Left lung (tissue), 4 donors: ENCODE measurements at regions not wholly inside any gene's neighbourhood (a gene's known extent, or its start where the extent isn't known, plus 50 kb on each side); places are given as distances from the start of the nearest gene placed in this dataset.

Source experiments
- ATAC-seq: fragments of 200-7000 bp; cut with Tn5 transposase; one replicate; pipeline ENCODE4 v1.9.1; 2020; ENCODE audit warnings: moderate library complexity
- DNase-seq, 4 donors: peaks; one replicate each; pipeline ENCODE4 v3.0.0-alpha.2; 2013 to 2020
- H3K27ac ChIP-seq, 2 donors: fragments of 200-600 bp; sonication (generic) in 1 of 2; one replicate each; pipeline versions ENCODE4 v1.5.0 to v1.8.0; 2020 to 2021
- H3K27me3 ChIP-seq, 2 donors: fragments of 200-600 bp; sonication (generic) in 1 of 2; one replicate each; pipeline versions ENCODE4 v1.5.0 to v1.8.0; 2020 to 2021
- H3K36me3 ChIP-seq, 2 donors: fragments of 200-600 bp; sonication (generic) in 1 of 2; one replicate each; pipeline versions ENCODE4 v1.5.0 to v1.8.0; 2020 to 2021
- H3K4me1 ChIP-seq, 2 donors: fragments of 200-600 bp; one replicate each; pipeline ENCODE4 v1.8.0; 2021
- H3K4me3 ChIP-seq, 2 donors: fragments of 200-600 bp; sonication (generic) in 1 of 2; one replicate each; pipeline versions ENCODE4 v1.5.0 to v1.8.0; 2020 to 2021; ENCODE audit warnings: mild to moderate bottlenecking in 1 of 2
- H3K9me3 ChIP-seq, 2 donors: fragments of 200-600 bp; sonication (generic) in 1 of 2; one replicate each; pipeline versions ENCODE4 v1.5.0 to v1.8.0; 2020 to 2021
- CTCF ChIP-seq, 2 donors: fragments of 200-600 bp; sonication (generic) in 1 of 2; IDR thresholded peaks; one replicate each; pipeline versions ENCODE4 v1.5.0 to v1.8.0; 2021; ENCODE audit warnings: antibody characterized with exemption in 2 of 2
- intact Hi-C, 2 donors: fragments of 100-400 bp; cut with DNase I; formaldehyde crosslinking; loops; one replicate each; pipeline versions ENCODE4 v1.11.2 to v1.14.2; 2022
- donor health status: DM: no; HTN: yes; CAD: no.
- donor health status: DM: no; HTN: no; CAD: no.

- no peak for TF ChIP-seq CTCF (IDR thresholded peaks at IDR 0.05)
- intact Hi-C loops: no loop called here
- Histone ChIP-seq H3K4me1 (no peaks in the 10 kb centered on the region), H3K27ac (no peak overlapping the region), H3K27me3 (no peaks in the 10 kb centered on the region), H3K36me3 (no peaks in the 10 kb centered on the region), H3K4me3 (no peak overlapping the region), H3K9me3 (peaks cover 0 to 4% of the 10 kb centered on the region in 2 donors)
- no peak for DNase-seq
- no peak for ATAC-seq
Measured at GRCh38 chr3:180528843-180529242, 73.1 kb upstream of the TTC14 start.

GRCh38 chr3:180529778-180530177 lies 72.2 kb upstream of the TTC14 start:
- peaks cover 0 to 4% of the 10 kb centered on the region in 2 donors for H3K9me3 ChIP-seq
- no peak overlapping the region for H3K27ac ChIP-seq
- no peak overlapping the region for H3K4me3 ChIP-seq
- ATAC-seq: no peak
- DNase-seq: no peak
- no peaks in the 10 kb centered on the region for H3K36me3 ChIP-seq
- no peak for TF ChIP-seq CTCF (IDR thresholded peaks at IDR 0.05)
- intact Hi-C loops: no loop called here
- H3K4me1 ChIP-seq: no peaks in the 10 kb centered on the region
- no peaks in the 10 kb centered on the region for H3K27me3 ChIP-seq

- intact Hi-C loops: no loop called here
- DNase-seq (no peak), ATAC-seq (no peak)
- Histone ChIP-seq H3K27me3 (no peaks in the 10 kb centered on the region), H3K27ac (no peak overlapping the region), H3K9me3 (peaks cover 0 to 4% of the 10 kb centered on the region in 2 donors), H3K36me3 (no peaks in the 10 kb centered on the region), H3K4me1 (no peaks in the 10 kb centered on the region), H3K4me3 (no peak overlapping the region)
- no peak for TF ChIP-seq CTCF (IDR thresholded peaks at IDR 0.05)
Measured at GRCh38 chr3:180530276-180530675, 71.7 kb upstream of the TTC14 start.

GRCh38 chr3:180531303-180532278 lies 70.4 kb upstream of the TTC14 start:
- Histone ChIP-seq H3K27me3 (no peaks in the 10 kb centered on the region), H3K4me3 (no peak overlapping the region), H3K36me3 (no peaks in the 10 kb centered on the region), H3K27ac (no peak overlapping the region), H3K9me3 (peaks cover 0 to 4% of the 10 kb centered on the region in 2 donors), H3K4me1 (no peaks in the 10 kb centered on the region)
- intact Hi-C loops: no loop called here
- DNase-seq (peak in 1 of 4 donors; percentile 50), ATAC-seq (no peak)
- TF ChIP-seq CTCF (IDR thresholded peaks at IDR 0.05): no peak

- TF ChIP-seq CTCF (IDR thresholded peaks at IDR 0.05): no peak
- H3K9me3 ChIP-seq: peaks cover 0 to 4% of the 10 kb centered on the region in 2 donors
- no peaks in the 10 kb centered on the region for H3K27me3 ChIP-seq
- H3K4me3 ChIP-seq: no peak overlapping the region
- no peak for DNase-seq
- H3K36me3 ChIP-seq: no peaks in the 10 kb centered on the region
- ATAC-seq: no peak
- H3K27ac ChIP-seq: no peak overlapping the region
- H3K4me1 ChIP-seq: no peaks in the 10 kb centered on the region
- intact Hi-C loops: no loop called here
Measured at GRCh38 chr3:180534828-180535227, 67.1 kb upstream of the TTC14 start.
